GM18502 (cell line): ENCODE measurements at regions not wholly inside any gene's neighbourhood (a gene's known extent, or its start where the extent isn't known, plus 50 kb on each side); places are given as distances from the start of the nearest gene placed in this dataset.
"Not testable (repeated sequence)": the region's sequence is repeated elsewhere in the genome, so short reads cannot be mapped to it uniquely, and the experiment has no call there.

Source experiments
- ATAC-seq: cut with Tn5 transposase; IDR thresholded peaks from one replicate; pipeline ENCODE4 v1.9.1; 2021; ENCODE audit warnings: mild to moderate bottlenecking; ENCODE audit not compliant: unreplicated experiment, poor library complexity

DNA sequence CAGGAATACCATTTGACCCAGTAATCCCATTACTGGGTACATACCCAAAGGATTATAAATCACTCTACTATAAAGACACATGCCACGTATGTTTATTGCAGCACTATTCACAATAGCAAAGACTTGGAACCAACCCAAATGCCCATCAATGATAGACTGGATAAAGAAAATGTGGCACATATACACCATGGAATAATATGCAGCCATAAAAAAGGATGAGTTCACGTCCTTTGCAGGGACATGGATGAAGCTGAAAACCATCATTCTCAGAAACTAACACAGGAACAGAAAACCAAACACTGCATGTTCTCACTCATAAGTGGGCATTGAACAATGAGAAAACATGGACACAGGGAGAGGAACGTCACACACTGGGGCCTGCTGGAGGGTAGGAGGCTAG is 556.1 kb upstream of the ADGRL2 start:
- not testable (repeated sequence) for ATAC-seq

DNA sequence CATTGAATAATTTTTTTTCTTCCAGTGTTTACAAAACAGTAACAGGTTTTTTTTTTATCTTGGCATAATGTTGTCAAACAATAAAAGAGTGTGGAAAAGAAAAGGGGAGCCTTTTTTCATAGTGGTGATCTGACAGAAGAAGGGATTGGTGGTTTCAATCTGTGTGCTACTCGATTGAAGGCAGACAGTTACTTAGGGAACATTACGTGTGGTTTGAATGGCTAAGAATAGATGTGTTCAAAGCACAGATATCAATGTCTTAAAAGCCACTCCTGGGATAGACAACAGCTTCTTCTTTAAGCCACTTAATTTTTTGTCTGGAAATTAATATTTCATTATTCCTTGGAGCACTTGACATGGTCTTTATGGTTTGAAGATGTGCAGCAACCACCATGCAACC is 558.6 kb upstream of the ADGRL2 start:
- ATAC-seq = no peak

DNA sequence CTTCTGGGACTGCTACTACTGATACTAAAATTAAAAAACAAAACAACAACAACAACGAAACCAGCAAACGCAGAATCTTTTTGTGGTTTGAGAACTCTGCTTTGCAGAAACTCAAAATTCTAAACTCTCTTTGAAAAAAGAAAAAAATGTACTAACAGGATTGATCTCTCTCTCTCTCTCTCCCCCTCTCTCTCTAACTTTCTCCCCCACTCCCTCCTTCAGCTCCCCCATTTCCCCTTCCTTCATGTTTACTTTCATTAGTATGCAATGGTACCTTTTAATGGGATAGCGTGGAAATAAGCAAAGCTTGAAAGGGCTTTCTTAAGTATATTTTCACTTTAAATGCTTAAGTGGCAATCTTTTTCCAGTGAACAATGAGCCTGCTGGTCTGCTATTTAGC is 562.6 kb upstream of the ADGRL2 start:
- no peak for ATAC-seq

- ATAC-seq = no peak
Measured at GRCh38 chr1:81237473-81238089, 563.2 kb upstream of the ADGRL2 start.

- no peak for ATAC-seq
Measured at GRCh38 chr1:81234237-81234636, 566.5 kb upstream of the ADGRL2 start.

DNA sequence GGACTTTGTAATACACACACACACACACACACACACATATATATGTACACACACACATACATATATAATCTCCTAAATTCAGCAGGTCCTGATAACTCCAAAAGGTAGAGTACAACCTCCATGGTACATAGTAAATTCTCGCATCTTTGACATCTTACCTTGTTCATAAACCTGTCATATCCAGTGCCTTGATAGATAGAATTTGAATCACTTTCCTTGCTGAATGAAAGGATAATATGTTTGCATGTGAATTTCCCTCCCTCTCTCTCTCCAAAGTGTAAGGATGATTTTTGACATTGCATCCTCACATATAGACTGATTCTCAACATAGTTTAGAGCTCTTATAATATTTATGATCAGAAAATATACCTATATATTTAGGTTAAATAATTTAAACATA is 567.1 kb upstream of the ADGRL2 start:
- no peak for ATAC-seq

GRCh38 chr1:81232420-81232819 is 568.3 kb upstream of the ADGRL2 start:
- no peak for ATAC-seq

DNA sequence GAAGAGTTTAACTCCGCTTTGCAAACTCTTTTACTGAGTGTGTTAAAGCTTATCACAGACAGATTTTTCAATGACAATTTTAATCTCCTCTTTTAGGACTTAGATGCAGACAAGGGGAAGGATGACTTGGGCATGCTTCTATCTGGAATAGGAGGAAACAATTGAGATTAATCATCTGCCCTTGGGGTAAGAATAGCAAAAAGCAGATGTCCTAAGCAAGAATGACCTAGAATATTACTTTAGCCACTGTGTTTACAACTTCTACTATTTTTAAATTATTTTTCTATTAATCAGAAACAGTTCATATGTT is 569.0 kb upstream of the ADGRL2 start:
- no peak for ATAC-seq

DNA sequence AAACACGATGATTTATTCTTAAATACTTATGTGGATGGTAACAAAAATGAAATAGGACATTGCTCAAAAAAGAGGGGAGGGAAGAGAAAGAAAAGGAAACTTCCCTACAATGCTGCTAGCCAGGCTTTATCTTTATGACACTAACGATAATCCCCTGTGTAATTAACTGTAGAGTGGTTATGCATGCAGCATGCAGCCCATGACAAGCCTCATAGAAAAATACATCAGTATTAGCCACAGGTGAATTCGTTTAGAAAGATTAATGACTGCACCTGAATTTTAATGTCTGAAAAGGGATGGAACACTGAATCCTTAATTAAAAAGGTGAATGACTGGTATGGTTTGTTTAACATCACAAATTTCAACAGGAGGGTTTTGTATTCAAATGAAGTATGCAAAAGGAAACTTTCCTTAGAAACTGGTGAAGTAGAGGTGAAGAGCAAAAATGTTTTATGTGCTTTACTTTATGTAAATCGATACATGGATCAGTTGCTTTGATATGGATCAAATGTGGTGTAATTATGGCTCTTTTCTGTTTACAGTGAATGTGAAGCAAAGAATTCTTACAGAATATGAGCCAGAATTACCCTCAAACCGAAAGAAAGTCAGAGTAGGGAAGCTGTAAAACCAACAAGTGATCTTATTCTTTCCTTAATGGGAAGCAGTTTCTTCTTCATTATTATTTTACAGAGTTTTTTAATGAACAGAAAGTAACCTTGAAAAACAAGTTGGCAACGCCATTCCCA is 569.6 kb upstream of the ADGRL2 start:
- no peak for ATAC-seq

GRCh38 chr1:81228926-81229325 is 571.8 kb upstream of the ADGRL2 start:
- ATAC-seq = no peak

DNA sequence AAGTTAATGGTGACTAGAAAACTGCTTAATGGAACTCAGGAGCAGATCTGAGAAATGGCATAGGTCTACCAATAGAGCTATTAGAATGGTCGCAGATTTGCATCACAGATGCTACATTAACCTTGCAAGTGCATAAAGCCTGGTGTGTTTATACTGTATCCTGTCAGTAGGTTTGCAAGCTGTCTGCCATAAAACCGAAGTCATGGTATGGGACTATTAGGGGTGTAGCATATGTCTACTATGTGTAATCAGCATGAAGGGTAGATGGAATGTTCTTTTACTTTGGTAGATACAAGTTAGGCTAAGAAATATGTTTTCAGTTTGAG is 574.2 kb upstream of the ADGRL2 start:
- ATAC-seq = peak; percentile 31

DNA sequence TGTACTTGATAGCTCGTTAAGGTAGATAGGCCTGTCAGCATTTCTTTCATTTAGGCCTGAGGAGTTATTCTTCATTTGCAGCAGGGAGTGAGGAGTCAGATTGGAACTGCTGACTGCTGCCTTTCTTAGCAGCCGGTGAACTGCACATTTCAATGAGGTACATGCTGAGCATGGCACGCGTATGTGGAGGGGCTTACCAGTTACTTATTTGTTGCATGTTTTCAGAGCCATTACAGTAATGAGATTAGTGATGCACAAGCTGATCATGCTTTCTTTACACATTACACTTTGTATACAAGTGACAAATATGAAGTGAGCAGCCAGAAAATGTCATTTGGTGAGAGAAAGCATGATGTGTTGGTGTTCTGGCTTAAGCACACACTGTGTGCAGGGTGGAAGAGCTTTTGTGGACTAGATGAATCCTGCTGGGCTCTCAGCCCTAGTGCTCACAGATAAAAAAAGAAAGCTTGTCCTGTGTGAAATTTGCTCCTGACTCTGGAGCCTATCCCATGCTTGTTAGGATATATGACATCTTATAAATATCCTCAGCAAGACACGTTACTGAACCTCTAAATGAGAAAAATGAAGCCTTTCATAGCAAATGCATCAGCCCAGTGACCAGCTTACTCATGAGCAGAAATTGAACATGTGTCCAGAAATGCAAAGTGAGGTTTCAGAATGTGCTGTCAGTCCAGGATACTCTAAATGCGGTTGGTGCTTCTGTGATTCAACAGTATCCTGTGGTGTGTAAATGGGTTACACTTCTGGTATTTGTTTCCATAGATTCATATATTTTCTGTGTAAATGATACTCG is 574.7 kb upstream of the ADGRL2 start:
- peak; percentile 59 for ATAC-seq

- ATAC-seq = no peak
Measured at GRCh38 chr1:81224222-81224621, 576.5 kb upstream of the ADGRL2 start.

GRCh38 chr1:81221564-81221963 is 579.2 kb upstream of the ADGRL2 start:
- ATAC-seq = no peak

DNA sequence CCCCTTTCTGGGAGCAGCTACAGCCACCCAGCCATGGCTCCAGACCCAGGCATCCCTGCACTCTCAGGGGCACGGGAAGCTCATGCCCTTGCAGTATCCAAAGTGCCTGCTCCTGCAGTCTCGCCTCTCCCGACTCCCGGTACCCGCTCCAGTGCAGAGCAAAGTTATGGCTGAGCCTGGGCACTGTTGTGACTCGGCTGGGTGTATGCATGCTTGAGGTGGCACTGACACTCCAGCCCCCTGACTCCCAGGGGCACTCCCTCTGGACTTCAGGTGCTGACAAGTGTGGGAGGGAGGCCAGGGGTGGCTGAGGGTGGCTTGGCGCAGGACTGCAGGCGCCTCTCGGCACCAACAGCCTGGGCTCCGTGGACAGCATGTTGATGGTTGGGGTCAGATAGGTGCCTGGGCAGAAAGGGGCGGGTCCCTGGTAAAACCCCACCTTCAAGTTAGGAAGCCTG is 580.1 kb upstream of the ADGRL2 start:
- no peak for ATAC-seq

GRCh38 chr1:81217058-81217457 is 583.7 kb upstream of the ADGRL2 start:
- ATAC-seq = no peak

- no peak for ATAC-seq
Measured at GRCh38 chr1:81213279-81213678, 587.5 kb upstream of the ADGRL2 start.

GRCh38 chr1:81209461-81209860 is 591.3 kb upstream of the ADGRL2 start:
- ATAC-seq = no peak

GRCh38 chr1:81208441-81208840 is 592.3 kb upstream of the ADGRL2 start:
- no peak for ATAC-seq

GRCh38 chr1:81205956-81206355 is 594.8 kb upstream of the ADGRL2 start:
- ATAC-seq = no peak

- no peak for ATAC-seq
Measured at GRCh38 chr1:81201779-81202178, 599.0 kb upstream of the ADGRL2 start.

DNA sequence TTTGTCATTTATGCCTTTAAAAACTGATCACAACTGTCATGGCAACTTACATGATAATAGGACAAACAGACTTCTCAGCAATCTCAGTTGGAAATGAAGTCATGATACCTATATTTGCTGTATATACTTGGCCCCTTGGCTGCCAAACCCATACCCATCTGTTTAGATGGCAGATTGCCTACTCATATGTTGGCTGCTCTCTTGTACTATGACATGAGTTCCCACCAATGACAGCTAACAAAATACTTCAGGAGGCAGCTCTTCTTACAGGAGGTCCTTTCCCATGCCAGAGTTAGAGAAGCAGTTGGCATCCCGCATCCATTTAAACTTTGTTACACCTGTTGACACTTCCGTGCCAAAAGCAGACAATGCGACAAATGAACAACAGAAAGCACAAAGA is 603.1 kb upstream of the ADGRL2 start:
- ATAC-seq = no peak
